ENCODE measurements at regions not wholly inside any gene's neighbourhood (a gene's known extent, or its start where the extent isn't known, plus 50 kb on each side); places are given as distances from the start of the nearest gene placed in this dataset.
A peak's percentile ranks its signal among the peaks of the same experiment; 100 is the strongest.

DNA sequence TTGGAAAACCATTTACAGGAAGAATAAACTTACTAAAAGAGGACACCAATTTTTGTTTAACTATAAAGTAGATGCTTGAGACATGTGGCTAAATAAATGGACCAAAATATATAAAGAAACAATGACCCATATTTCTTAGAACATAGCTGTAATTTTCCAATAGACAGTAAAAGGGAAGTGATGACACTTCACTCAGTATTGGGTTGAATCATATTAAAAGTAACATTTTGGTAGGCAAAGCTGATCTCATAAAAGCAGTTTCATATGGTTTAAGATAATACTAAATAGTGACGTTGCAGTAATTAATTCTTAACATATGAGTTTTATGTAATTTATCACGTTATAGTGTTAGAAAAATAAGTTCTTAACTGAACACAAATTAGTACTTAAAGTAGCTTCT, 308.9 kb upstream of the RUNX1 start:
- no peak for DNase-seq

DNA sequence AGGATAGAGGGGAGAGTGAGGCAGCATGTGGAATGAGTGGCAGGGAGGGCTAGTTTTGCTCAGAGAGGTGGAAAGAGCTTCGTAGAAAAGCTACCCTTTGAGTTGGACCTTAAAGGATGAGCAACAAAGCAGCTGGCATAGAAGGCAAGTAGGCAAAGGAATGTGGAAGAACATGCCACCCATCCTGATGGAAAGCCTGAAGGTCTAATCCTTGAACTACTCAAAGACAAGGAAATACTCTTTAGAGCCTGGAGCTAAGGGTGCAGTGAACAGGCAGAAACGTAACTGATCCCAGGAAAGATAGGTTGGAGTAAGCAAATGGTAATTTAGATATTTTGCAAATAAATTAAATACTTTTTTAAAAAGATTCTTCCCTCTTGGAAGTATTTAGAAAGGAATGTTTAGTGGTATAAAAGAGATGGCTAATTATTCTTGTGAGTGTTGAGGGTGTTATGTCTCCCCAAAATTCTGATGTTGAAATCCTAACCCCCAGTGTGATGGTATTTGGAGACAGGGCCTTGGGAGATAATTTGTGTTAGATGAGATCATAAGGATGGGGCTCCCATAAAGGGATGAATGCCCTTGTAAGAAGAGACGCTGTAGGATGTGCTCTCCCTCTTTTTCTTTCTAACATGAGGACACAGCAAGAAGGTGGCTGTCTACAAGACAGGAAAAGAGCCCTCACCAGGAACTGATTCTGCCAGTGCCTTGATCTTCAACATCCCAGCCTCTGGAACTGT, 308.1 kb upstream of the RUNX1 start:
- peak; percentile 46 for DNase-seq

DNA sequence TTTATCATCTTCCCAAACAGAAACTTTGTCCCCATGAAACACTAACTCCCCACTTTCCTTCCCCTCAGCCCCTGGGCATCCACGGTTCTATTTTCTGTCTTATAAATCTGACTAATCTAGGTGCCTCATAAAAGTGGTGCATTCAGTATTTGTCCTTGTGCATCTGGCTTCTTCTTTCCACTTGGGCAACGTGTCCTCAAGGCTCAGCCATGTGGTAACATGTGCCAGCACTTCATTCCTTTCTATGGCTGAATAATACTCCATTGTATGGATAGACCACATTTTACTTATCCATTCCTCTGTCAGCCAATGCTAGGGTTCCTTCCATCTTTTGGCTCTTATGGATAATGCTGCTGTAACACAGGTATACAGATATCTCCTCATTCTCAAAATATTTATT, 305.0 kb upstream of the RUNX1 start:
- DNase-seq = no peak

GRCh38 chr21:35352793-35353192, 303.7 kb upstream of the RUNX1 start:
- DNase-seq = no peak

GRCh38 chr21:35352066-35352770, 303.1 kb upstream of the RUNX1 start:
- peak; percentile 90 for DNase-seq

- DNase-seq = no peak
These were observed 302.3 kb upstream of the RUNX1 start for GRCh38 chr21:35351434-35351833.

DNA sequence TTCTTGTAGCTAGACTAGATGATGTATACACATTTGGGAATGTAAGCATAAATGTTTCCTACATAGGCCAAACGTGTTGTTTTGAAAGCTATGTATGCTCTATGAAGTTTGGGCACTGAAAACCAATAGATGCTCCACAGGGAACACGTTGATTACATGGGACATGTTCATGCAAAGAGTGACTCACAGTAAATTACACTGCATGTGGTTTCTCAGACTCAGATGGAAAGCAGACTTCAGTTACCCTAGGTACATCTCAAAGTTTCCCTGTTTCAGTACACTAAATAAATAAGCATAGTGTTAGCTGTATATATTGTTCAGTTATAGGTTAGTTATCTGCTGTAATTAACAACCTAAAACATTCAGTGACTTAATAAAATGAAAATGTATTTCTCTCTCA, 301.9 kb upstream of the RUNX1 start:
- peak; percentile 58 for DNase-seq

DNA sequence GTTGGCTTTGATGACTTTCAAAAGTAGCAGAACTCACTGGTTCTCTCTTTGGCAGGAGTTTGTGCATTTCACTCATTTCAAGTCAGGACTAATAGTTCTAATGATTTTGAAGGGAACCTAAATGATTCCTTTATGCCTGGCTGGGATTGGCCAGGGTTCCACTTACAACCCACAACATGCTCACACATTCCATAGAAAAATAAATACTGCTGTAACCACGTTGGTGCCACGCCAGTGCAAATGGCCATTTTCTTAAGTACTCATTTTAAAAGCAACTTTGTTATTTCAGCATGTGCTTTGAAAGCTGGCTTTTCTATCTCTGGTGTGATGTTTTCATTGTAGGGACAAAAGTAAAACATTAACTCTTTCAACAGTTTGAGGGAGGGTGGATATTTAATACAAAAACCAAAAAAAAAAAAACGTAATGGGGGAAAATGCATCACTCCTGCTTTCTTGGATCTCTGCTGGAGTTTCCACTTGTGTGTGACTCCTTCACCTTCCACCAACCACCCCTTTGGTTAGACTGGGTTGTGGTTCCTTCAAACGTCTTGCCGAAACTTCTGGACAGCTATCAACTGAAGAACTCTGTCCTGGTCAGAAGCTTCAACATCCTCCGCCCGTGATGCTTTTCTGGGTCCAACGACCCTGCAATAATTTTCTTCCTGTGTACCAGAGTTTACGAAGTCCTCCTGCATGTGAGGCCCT, 300.4 kb upstream of the RUNX1 start:
- DNase-seq = peak; percentile 63

DNA sequence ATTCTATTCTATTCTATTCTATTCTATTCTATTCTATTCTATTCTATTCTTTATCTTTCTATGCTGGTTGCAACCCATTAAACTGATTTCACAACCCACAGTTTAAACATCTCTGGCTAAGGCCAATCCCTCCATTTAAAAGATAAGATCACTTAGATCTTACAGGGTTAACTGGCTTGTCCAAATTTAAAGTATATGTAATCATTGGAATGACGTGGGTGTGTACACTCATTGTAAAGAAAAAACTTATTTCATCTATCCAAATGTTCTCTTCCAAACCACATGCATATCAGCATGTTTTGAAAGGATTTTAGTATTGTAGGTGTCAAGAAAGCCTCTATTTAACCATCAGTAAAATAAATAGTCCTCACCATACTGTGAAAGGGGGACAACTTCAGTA, 299.6 kb upstream of the RUNX1 start:
- no peak for DNase-seq

- DNase-seq = no peak
These were observed 297.6 kb upstream of the RUNX1 start for GRCh38 chr21:35346697-35347096.

DNA sequence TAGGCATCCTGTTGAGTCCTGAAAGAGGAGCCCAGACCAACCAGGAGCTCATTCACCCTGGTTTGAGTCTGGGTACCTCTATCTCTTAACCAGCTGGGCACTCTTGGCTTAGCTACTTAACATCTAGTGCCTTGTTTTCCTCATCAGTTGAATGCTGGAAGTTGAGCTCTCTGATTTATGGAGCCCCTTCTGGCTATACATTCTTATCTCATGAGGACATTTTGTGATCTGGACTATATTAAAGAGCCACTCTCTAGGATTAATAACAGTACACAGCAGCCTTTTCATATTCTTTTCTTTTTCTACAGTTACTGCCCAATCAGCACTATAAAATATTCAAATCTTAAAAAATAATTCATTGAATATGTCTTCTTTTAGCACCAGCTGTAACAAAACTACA, 296.9 kb upstream of the RUNX1 start:
- no peak for DNase-seq

DNA sequence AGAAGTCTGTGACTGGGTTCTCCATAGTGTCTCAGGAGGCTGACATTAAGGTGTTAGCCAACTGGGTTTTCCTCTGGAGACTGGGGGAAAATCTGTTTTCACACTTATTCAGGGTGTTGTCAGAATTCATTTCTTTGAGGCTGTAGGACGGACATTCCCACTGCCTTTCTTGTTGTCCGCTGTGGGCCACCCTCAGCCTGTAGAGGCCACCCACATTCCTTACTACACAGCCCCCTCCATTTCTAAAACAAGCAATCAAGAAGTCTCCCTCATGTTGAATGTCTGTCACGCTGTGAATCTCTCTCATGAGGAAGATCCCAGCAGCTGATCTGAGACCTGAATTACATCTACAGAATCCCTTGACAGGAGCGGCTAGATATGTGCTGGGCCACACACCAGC, 295.5 kb upstream of the RUNX1 start:
- DNase-seq = no peak

DNA sequence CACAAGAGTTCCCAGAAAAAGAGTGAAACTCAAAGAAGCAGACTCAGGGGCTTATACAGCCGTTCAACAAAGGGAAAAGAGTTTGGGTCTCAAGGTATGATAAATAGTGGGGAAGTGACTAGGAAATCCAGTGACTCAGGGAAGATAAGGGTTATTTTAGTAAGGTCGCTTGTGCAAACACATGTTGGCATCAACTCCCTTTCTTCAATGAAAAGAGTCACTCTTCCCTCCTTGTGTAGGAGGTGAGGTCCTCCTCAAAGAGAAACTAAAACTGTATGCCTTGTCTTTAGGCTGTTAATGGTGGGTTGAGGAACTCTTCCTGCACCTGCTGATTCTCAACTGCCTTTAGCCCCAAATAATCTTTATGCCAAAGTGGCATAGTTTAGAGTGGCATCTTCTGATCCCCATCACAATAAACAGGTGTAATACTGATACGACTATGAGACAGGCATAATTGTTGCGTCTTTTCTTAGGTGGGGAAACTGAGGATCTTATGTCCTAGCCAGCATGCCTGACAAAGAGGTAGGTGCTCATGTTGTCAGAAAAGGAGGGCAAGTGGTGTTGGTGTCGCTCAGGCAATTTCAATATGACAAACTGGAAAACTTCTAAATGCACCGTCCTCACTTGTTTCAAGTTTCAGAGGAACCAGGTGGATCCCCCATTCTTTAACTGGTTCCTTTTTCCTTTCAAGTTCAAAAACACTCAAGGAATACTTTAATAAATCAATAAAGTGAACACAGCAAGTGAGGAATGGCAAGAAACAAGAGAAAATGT, 294.1 kb upstream of the RUNX1 start:
- DNase-seq = no peak

GRCh38 chr21:35342440-35342839, 293.3 kb upstream of the RUNX1 start:
- no peak for DNase-seq

DNA sequence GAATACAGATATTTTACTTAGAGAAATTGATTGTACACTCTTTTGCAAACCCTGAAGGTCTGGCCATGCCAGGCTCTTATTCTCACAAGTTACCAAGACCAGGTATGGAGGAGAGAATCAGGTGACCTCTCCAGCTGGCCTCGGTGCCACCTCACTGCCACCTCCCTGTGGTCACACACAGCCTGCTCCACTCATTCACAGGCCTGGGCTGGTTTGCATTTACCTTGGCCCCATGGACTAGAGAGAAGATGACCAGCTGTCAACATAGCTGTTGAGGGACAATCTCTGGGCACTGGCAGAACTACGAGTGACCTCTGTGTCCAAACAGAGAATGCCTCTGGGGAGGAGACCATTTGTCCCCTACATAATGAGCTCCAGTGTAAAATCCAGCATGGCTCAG, 291.2 kb upstream of the RUNX1 start:
- no peak for DNase-seq

- DNase-seq = no peak
These were observed 290.0 kb upstream of the RUNX1 start for GRCh38 chr21:35338881-35339632.

GRCh38 chr21:35338281-35338680, 289.2 kb upstream of the RUNX1 start:
- DNase-seq = no peak

DNA sequence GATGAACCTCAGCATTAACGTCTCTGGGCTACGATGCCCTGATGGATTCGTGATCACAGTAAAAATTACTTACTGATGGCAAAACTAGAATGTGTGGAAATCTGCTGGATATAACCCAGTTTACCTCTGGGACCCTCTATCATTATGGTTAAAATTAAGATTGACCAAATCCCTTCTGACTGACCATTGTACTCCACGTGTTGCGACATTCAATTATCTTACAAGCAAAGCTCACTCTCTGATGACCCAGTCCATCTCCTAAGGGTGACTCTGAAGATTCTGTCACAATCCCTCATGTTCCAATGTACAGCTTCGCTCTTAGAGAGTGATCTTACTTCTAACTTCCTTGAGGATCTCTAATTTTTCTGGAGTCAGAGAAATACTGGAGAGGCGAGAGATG, 288.5 kb upstream of the RUNX1 start:
- no peak for DNase-seq

- no peak for DNase-seq
These were observed 287.4 kb upstream of the RUNX1 start for GRCh38 chr21:35336534-35336933.

DNA sequence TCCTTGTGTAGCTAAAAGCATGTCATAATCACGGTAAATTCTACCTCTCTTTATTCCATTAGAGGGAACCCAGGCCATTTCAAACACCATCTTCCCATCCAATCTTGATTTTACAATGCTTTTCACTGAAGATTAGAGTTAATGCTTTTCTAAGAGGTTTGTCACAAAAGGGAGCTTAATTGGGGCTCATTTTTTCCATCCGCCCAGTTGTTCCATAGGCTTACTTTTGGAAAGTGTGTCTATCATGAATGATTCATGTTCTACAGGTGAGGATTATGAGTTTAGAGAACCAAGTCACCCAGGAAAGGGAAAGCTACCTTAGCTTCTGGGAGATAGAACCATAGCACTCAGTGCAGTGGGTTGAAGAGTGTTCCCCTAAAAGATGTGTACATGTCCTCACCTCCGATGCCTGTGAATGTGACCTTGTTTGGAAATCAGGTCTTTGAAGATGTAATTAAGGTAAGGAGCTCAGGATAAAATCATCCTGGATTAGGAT, 286.9 kb upstream of the RUNX1 start:
- no peak for DNase-seq

GRCh38 chr21:35333831-35334618, 284.9 kb upstream of the RUNX1 start:
- DNase-seq = no peak

All from fibroblast of skin of scalp (primary cell).